Left hindlimb (tissue), 1 donor: ENCODE measurements at regions not wholly inside any gene's neighbourhood (a gene's known extent, or its start where the extent isn't known, plus 50 kb on each side); places are given as distances from the start of the nearest gene placed in this dataset.
"Not testable (repeated sequence)": the region's sequence is repeated elsewhere in the genome, so short reads cannot be mapped to it uniquely, and the experiment has no call there.

ENCODE experiments used
- DNase-seq: peaks from one replicate; pipeline ENCODE4 v3.0.0-alpha.2; 2018

- DNase-seq = no peak
These were observed 145.3 kb upstream of the ECI2 start for GRCh38 chr6:4280707-4281106.

DNA sequence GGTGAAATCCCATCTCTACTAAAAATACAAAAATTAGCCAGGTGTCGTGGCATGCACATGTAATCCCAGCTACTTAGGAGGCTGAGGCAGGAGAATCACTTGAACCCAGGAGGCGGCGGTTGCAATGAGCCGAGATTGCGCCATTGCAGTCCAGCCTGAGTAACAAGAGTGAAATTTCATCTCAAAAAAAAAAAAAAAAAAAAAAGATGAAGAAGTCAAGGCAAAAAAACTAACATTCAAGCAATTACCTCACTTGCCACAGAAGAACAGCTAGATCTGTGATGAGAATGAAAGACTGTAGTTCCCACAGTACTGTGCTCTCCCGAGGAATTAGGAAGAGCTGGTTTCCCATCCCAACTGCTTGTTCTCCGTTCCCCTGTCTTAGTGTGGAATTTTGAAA, 144.7 kb upstream of the ECI2 start:
- no peak for DNase-seq

- DNase-seq = no peak
These were observed 139.2 kb upstream of the ECI2 start for GRCh38 chr6:4274382-4275082.

DNA sequence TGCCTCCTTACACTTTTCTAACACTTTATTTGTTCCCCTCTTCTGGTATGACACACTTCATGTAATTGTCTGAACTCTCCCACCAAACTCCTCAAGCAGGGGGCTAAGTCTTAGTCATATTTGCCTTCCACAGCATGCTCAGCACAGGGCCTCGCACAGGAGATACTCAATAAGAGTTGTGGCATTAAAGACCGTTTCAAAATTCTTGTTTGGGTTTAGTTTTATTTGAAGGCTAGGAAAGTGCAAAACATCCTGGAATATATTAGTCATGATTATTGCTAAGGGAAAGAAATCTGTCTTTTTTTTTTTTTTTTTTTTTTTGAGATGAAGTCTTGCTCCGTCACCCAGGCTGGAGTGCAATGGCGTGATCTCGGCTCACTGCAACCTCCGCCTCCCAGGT, 137.6 kb upstream of the ECI2 start:
- DNase-seq = no peak

- no peak for DNase-seq
These were observed 136.5 kb upstream of the ECI2 start for GRCh38 chr6:4271761-4272470.

DNA sequence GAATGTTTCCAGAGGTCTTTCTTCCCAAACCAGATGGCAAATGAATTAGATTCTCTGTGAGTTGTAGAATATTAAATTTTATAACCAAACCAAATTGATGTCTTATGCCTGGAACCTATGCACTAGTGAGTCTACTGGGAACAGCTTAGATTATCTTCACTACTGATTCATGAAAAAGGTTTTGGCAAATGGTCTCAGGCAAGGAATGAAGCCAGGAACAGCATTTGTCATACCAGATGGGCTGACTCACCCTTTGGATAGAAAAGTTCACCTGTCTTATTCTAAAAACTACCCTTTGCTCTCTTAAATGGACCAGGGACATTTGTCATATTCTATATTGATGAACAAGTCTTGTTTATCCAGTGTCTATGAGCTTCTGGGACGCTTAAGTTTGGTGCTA, 135.4 kb upstream of the ECI2 start:
- no peak for DNase-seq

GRCh38 chr6:4270001-4270400, 134.6 kb upstream of the ECI2 start:
- no peak for DNase-seq

DNA sequence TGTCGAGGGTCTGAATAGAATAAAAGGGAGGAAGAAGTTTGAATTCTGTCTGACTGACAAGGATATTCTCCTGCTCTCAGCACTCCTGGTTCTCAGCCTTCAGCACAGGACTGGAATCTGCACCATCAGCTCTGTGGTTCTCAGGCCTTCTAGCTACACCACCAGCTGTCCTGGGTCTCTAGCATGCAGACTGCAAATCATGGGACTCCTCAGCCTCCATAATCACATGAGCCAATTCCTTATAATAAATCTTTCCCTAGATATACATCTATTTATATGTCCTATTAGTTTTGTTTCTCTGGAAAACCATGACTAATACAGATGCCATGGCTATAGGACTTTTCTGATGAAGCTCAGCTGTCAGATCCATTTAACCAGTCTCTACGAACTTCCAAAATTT, 132.8 kb upstream of the ECI2 start:
- DNase-seq = no peak

GRCh38 chr6:4265740-4266139, 130.4 kb upstream of the ECI2 start:
- DNase-seq = no peak

GRCh38 chr6:4264601-4265000, 129.2 kb upstream of the ECI2 start:
- no peak for DNase-seq

DNA sequence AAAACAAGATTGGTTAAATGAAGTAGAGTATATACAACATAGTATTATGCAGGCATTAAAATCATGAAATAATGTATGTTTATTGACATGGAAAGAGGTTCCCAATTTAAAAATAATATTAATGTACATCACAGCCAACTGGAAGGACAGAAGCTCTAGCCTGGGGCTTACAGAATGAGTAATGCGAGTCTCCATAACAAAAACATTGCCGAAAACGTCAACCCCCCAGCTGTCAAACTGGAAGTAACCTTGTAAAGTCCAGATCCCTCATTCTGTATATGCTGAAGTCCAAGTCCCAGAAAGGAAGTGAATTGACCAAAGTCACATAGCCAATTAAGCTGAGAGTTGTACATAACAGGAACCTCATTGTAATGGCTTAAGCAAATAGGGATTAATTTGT, 128.7 kb upstream of the ECI2 start:
- DNase-seq = no peak

DNA sequence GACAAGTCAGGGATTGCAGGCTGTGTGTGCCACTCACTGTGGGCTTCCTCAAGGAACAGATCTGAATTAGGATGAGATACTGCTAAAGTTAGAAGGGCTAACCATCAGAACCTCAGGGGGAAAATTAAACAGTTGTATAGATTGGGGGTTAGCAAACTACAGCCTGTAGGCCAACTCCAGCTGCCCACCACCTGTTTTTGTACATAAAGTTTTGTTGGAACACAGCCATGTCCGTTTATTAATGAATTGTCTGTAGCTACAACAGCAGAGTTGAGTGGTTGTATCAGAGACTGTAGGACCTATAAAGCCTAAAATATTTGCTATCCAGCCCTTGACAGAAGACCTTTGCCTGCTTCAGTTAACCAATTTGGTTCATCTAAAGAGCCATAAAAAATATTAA, 127.2 kb upstream of the ECI2 start:
- no peak for DNase-seq

GRCh38 chr6:4259391-4259790, 124.0 kb upstream of the ECI2 start:
- DNase-seq = no peak

- DNase-seq = no peak
These were observed 123.4 kb upstream of the ECI2 start for GRCh38 chr6:4258733-4259132.

DNA sequence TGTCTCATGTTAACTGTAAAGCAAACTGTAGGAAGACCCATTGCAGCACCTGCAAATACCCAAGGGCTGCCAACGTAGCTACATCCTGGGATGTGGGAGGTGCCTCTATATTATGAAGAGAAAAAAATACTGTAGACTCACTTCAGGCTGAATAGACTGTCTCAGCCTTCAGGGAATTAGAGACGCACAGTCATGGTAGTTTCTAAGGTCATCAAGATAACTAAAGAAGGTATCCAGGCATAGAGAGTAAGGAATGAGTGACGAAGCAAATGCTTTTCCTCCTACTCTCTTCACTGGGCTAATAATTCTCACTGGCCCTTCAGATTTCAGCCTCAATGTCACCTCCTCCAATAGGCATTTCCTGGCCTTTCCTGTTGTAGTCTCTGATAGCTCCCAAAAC, 121.6 kb upstream of the ECI2 start:
- DNase-seq = no peak

DNA sequence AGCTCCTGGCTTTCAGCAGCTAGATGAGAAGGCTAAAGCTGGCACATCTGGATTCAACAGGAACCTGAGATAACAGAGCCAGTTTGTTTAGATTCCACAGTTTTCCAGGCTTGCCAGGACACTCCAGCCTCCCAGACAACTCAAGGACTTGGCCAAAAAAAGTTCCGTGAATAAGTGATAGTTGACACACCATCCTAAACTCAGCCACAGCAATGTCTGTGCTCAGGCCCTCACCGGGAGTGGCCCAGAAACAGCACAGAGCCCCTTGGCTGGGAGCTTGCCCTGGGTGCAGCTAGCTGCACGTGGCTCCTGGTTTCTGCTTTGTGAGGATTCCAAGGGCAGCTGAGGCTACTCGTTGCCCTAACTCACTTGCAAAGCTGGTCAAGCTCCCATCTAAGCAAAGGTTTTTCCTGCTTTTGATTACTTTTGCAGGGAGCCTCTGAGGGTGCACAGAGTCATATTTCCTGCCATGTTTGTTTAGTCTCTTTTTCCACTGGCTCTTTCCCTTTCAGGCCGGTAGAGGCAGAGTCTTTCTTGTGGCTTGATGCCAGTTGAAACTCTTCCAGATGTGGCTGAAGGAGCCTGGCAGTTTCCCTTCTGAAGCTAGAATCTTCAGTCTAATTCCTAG, 118.3 kb upstream of the ECI2 start:
- DNase-seq = peak; percentile 73

DNA sequence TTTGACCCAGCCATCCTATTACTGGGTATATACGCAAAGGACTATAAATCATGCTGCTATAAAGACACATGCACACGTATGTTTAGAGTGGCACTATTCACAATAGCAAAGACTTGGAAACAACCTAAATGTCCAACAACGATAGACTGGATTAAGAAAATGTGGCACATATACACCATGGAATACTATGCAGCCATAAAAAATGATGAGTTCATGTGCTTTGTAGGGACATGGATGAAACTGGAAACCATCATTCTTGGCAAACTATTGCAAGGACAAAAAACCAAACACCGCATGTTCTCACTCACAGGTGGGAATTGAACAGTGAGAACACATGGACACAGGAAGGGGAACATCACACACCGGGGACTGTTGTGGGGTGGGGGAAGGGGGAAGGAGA, 117.1 kb upstream of the ECI2 start:
- not testable (repeated sequence) for DNase-seq

GRCh38 chr6:4250645-4251044, 115.3 kb upstream of the ECI2 start:
- DNase-seq = no peak

- not testable (repeated sequence) for DNase-seq
These were observed 108.5 kb upstream of the ECI2 start for GRCh38 chr6:4243832-4244231.

DNA sequence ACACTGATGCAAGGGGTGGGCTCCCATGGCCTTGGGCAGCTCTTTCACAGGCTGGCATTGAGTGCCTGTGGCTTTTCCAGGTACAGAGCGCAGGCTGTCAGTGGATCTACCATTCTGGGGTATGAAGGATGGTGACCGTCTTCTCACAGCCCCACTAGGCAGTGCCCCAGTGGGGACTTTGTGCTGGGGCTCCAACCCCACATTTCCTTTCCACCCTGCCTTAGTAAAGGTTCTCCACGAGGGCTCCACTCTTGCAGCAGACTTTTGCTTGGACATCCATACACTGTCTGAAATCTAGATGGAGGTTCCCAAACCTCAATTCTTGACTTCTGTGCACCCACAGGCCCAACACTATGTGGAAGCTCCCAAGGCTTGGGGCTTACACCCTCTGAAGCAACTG, 107.9 kb upstream of the ECI2 start:
- DNase-seq = no peak

- DNase-seq = no peak
These were observed 107.2 kb upstream of the ECI2 start for GRCh38 chr6:4242601-4243000.

DNA sequence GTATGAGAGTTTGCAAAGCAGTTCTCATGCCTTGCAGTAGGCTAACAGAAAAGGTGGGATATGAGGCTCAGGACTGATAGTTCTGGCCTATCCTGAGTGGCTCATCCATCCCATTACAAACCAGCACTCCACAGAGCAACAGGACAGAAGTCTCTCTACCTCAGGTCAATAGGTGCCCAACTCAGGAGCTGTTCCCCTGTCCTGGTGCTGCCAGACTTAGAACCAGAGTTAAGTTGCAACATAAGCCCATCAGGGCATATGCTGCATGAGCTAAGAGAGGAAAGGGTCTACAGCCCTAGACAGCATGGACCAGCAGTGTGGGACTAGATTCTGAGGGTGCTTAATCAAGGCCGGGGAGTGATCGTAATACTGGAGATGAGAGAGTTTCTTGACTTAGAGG, 104.8 kb upstream of the ECI2 start:
- DNase-seq = no peak

GRCh38 chr6:4225161-4225872, 89.9 kb upstream of the ECI2 start:
- DNase-seq = no peak
